Parathyroid adenoma (tissue), 2 donors: ENCODE measurements at regions not wholly inside any gene's neighbourhood (a gene's known extent, or its start where the extent isn't known, plus 50 kb on each side); places are given as distances from the start of the nearest gene placed in this dataset.

Experiments
- H2AFZ ChIP-seq: fragments of 300-600 bp; sonication (generic); one replicate; pipeline ENCODE4 v1.7.0; 2017; ENCODE audit warnings: antibody characterized with exemption, mild to moderate bottlenecking
- H3K27ac ChIP-seq: fragments of 300-600 bp; sonication (generic); one replicate; pipeline ENCODE4 v1.7.0; 2017
- H3K27me3 ChIP-seq: fragments of 300-600 bp; sonication (generic); one replicate; pipeline ENCODE4 v1.7.0; 2017; ENCODE audit warnings: low read length; ENCODE audit not compliant: control insufficient read depth, insufficient read depth
- H3K36me3 ChIP-seq: fragments of 300-600 bp; sonication (generic); one replicate; pipeline ENCODE4 v1.7.0; 2017; ENCODE audit warnings: low read length; ENCODE audit not compliant: control insufficient read depth, insufficient read depth
- H3K4me1 ChIP-seq: fragments of 300-600 bp; sonication (generic); one replicate; pipeline ENCODE4 v1.7.0; 2017; ENCODE audit warnings: control low read depth
- H3K4me2 ChIP-seq: fragments of 300-600 bp; sonication (generic); one replicate; pipeline ENCODE4 v1.7.0; 2017; ENCODE audit warnings: low read length
- H3K4me3 ChIP-seq: fragments of 300-600 bp; sonication (generic); one replicate; pipeline ENCODE4 v1.7.0; 2017; ENCODE audit warnings: low read depth, low read length
- H3K79me2 ChIP-seq: fragments of 300-600 bp; sonication (generic); one replicate; pipeline ENCODE4 v1.7.0; 2017; ENCODE audit warnings: control low read depth
- H3K9ac ChIP-seq: fragments of 300-600 bp; sonication (generic); one replicate; pipeline ENCODE4 v1.7.0; 2017; ENCODE audit warnings: mild to moderate bottlenecking
- H3K9me3 ChIP-seq: fragments of 300-600 bp; sonication (generic); one replicate; pipeline ENCODE4 v1.7.0; 2017; ENCODE audit warnings: low read length; ENCODE audit not compliant: control insufficient read depth
- CTCF ChIP-seq: fragments of 300-600 bp; sonication (generic); IDR thresholded peaks from one replicate; pipeline ENCODE4 v1.7.0; 2017; ENCODE audit warnings: antibody characterized with exemption, mild to moderate bottlenecking
- donor health status: primary hyperparathyroidism.

GRCh38 chr2:234732404-234733092 lies 219.3 kb upstream of the SH3BP4 start:
- Histone ChIP-seq H3K4me3 (no peak overlapping the region), H3K9ac (no peak overlapping the region), H3K79me2 (no peaks in the 10 kb centered on the region), H3K9me3 (no peaks in the 10 kb centered on the region), H3K4me1 (no peaks in the 10 kb centered on the region), H3K27me3 (no peaks in the 10 kb centered on the region), H3K4me2 (no peak overlapping the region), H3K36me3 (no peaks in the 10 kb centered on the region), H3K27ac (no peak overlapping the region), H2AFZ (no peak overlapping the region)
- no peak for TF ChIP-seq CTCF

DNA sequence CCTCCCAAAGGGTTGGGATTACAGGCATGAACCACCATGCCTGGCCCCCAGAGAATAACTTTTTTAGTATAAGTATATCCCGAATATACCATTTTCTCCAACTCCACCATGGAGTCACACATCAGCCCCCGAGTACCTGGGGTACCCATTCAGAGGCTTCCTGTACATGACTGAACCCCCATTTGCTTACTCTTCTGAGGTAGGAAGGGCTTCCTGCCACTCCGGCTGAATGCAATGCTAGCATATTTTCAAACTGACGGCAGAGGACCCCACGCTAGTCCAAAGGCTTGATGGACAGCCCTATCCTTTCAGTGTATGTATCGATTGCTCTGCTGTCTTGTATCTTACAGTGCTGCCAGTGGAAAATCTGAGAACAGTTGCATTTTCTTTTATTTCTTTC lies 220.6 kb upstream of the SH3BP4 start:
- Histone ChIP-seq H3K79me2 (no peaks in the 10 kb centered on the region), H3K4me3 (no peak overlapping the region), H3K27ac (no peak overlapping the region), H3K36me3 (no peaks in the 10 kb centered on the region), H3K4me2 (no peak overlapping the region), H2AFZ (no peak overlapping the region), H3K27me3 (no peaks in the 10 kb centered on the region), H3K9me3 (no peaks in the 10 kb centered on the region), H3K9ac (no peak overlapping the region), H3K4me1 (no peaks in the 10 kb centered on the region)
- TF ChIP-seq CTCF: no peak

DNA sequence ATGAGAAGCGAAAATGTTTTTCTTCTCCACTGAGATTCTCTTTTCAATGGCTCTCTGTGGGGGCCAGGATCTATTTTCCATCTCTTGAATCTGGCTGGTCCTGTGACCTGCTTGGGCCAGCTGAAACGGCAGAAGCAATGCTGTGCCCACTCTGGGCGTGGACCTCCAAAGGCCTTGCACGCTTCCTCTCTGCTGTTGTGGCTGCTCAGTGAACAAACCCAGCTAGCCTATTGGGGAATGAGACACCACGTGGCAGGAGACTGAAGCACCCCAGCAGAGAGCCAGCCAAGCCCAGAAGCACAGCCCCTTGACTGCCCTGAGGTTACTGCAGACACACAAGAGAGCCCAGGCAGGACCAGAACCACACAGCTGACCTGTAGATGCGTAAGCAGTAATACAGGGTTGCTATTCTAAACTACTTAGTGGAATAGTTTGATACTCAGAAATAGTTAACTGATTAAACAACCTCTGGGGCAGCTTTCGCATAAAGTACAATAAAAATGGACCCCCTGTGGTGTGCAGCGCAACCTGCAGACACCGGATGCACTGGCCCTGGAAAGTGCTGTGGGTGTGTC lies 221.7 kb upstream of the SH3BP4 start:
- H3K79me2 ChIP-seq: no peaks in the 10 kb centered on the region
- no peak overlapping the region for H3K4me2 ChIP-seq
- no peaks in the 10 kb centered on the region for H3K4me1 ChIP-seq
- no peaks in the 10 kb centered on the region for H3K9me3 ChIP-seq
- H3K9ac ChIP-seq: no peak overlapping the region
- H2AFZ ChIP-seq: no peak overlapping the region
- H3K27ac ChIP-seq: no peak overlapping the region
- no peaks in the 10 kb centered on the region for H3K36me3 ChIP-seq
- TF ChIP-seq CTCF: no peak
- no peak overlapping the region for H3K4me3 ChIP-seq
- H3K27me3 ChIP-seq: no peaks in the 10 kb centered on the region

GRCh38 chr2:234725528-234726264 lies 226.1 kb upstream of the SH3BP4 start:
- Histone ChIP-seq H3K4me3 (no peak overlapping the region), H3K79me2 (no peaks in the 10 kb centered on the region), H2AFZ (no peak overlapping the region), H3K9ac (no peak overlapping the region), H3K9me3 (no peaks in the 10 kb centered on the region), H3K27ac (no peak overlapping the region), H3K27me3 (no peaks in the 10 kb centered on the region), H3K4me2 (no peak overlapping the region), H3K36me3 (no peaks in the 10 kb centered on the region), H3K4me1 (no peaks in the 10 kb centered on the region)
- no peak for TF ChIP-seq CTCF
